ENCODE measurements at regions not wholly inside any gene's neighbourhood (a gene's known extent, or its start where the extent isn't known, plus 50 kb on each side); places are given as distances from the start of the nearest gene placed in this dataset.
A peak's percentile ranks its signal among the peaks of the same experiment; 100 is the strongest.

GRCh38 chr11:60592601-60593000, 77.4 kb downstream of the MS4A13 start:
- Histone ChIP-seq H3K9me3 (ENCODE audit: control insufficient read depth in 4 of 4, insufficient read depth in 3 of 4, low read length in 3 of 4) (peaks cover 0 to 7% (median 2%) of the 10 kb centered on the region in 4 donors), H3K9ac (ENCODE audit: insufficient read depth in 1 of 2, low read length in 2 of 2) (no peak overlapping the region), H3K36me3 (ENCODE audit: control insufficient read depth in 4 of 4, insufficient read depth in 4 of 4, low read length in 4 of 4) (no peaks in the 10 kb centered on the region), H3K27ac (ENCODE audit: low read depth in 1 of 2, low read length in 1 of 2) (no peak overlapping the region), H3K4me3 (no peak overlapping the region), H3K4me1 (ENCODE audit: control insufficient read depth in 5 of 5, insufficient read depth in 5 of 5, low read length in 5 of 5) (no peaks in the 10 kb centered on the region), H3K27me3 (ENCODE audit: control insufficient read depth in 3 of 3, insufficient read depth in 3 of 3, low read length in 2 of 3) (no peaks in the 10 kb centered on the region)
- 89 to 91% methylated on average over 4 of the region's 4 CpGs for WGBS, 2 donors
- TF ChIP-seq CTCF (IDR thresholded peaks at IDR 0.05; ENCODE audit: control extremely low read depth, extremely low read depth): no peak
- DNase-seq (no peak), ATAC-seq (ENCODE audit: insufficient read depth, low FRiP score) (no peak)

GRCh38 chr11:60594998-60595642, 79.9 kb downstream of the MS4A13 start:
- 78 to 90% methylated on average over 4 of the region's 4 CpGs for WGBS, 2 donors
- ATAC-seq (ENCODE audit: insufficient read depth, low FRiP score) (no peak), DNase-seq (peak in 2 of 3 donors; percentile 1 to 25)
- no peaks in the 10 kb centered on the region for H3K27me3 ChIP-seq (ENCODE audit: control insufficient read depth in 3 of 3, insufficient read depth in 3 of 3, low read length in 2 of 3)
- TF ChIP-seq CTCF (IDR thresholded peaks at IDR 0.05; ENCODE audit: control extremely low read depth, extremely low read depth): no peak
- no peak overlapping the region for H3K4me3 ChIP-seq
- peaks cover 0 to 7% (median 0%) of the 10 kb centered on the region in 4 donors for H3K9me3 ChIP-seq (ENCODE audit: control insufficient read depth in 4 of 4, insufficient read depth in 3 of 4, low read length in 3 of 4)
- H3K27ac ChIP-seq (ENCODE audit: low read depth in 1 of 2, low read length in 1 of 2): no peak overlapping the region
- no peaks in the 10 kb centered on the region for H3K36me3 ChIP-seq (ENCODE audit: control insufficient read depth in 4 of 4, insufficient read depth in 4 of 4, low read length in 4 of 4)
- H3K9ac ChIP-seq (ENCODE audit: insufficient read depth in 1 of 2, low read length in 2 of 2): no peak overlapping the region
- H3K4me1 ChIP-seq (ENCODE audit: control insufficient read depth in 5 of 5, insufficient read depth in 5 of 5, low read length in 5 of 5): no peaks in the 10 kb centered on the region

GRCh38 chr11:60607483-60607882, 91.9 kb upstream of the MS4A8 start:
- H3K4me3 ChIP-seq: no peak overlapping the region
- DNase-seq (no peak), ATAC-seq (ENCODE audit: insufficient read depth, low FRiP score) (no peak)
- H3K9me3 ChIP-seq (ENCODE audit: control insufficient read depth in 4 of 4, insufficient read depth in 3 of 4, low read length in 3 of 4): no peaks in the 10 kb centered on the region
- 92 to 94% methylated on average over 3 of the region's 3 CpGs for WGBS, 2 donors
- no peak for TF ChIP-seq CTCF (IDR thresholded peaks at IDR 0.05; ENCODE audit: control extremely low read depth, extremely low read depth)
- no peak overlapping the region for H3K9ac ChIP-seq (ENCODE audit: insufficient read depth in 1 of 2, low read length in 2 of 2)
- H3K27me3 ChIP-seq (ENCODE audit: control insufficient read depth in 3 of 3, insufficient read depth in 3 of 3, low read length in 2 of 3): no peaks in the 10 kb centered on the region
- H3K4me1 ChIP-seq (ENCODE audit: control insufficient read depth in 5 of 5, insufficient read depth in 5 of 5, low read length in 5 of 5): no peaks in the 10 kb centered on the region
- no peak overlapping the region for H3K27ac ChIP-seq (ENCODE audit: low read depth in 1 of 2, low read length in 1 of 2)
- no peaks in the 10 kb centered on the region for H3K36me3 ChIP-seq (ENCODE audit: control insufficient read depth in 4 of 4, insufficient read depth in 4 of 4, low read length in 4 of 4)

GRCh38 chr11:60609632-60610031, 89.8 kb upstream of the MS4A8 start:
- no peak overlapping the region for H3K27ac ChIP-seq (ENCODE audit: low read depth in 1 of 2, low read length in 1 of 2)
- no peak for TF ChIP-seq CTCF (IDR thresholded peaks at IDR 0.05; ENCODE audit: control extremely low read depth, extremely low read depth)
- no peaks in the 10 kb centered on the region for H3K36me3 ChIP-seq (ENCODE audit: control insufficient read depth in 4 of 4, insufficient read depth in 4 of 4, low read length in 4 of 4)
- WGBS, 2 donors: 45 to 57% methylated on average over 3 of the region's 3 CpGs
- no peaks in the 10 kb centered on the region for H3K27me3 ChIP-seq (ENCODE audit: control insufficient read depth in 3 of 3, insufficient read depth in 3 of 3, low read length in 2 of 3)
- ATAC-seq (ENCODE audit: insufficient read depth, low FRiP score) (no peak), DNase-seq (no peak)
- H3K4me3 ChIP-seq: no peak overlapping the region
- H3K9me3 ChIP-seq (ENCODE audit: control insufficient read depth in 4 of 4, insufficient read depth in 3 of 4, low read length in 3 of 4): no peaks in the 10 kb centered on the region
- no peaks in the 10 kb centered on the region for H3K4me1 ChIP-seq (ENCODE audit: control insufficient read depth in 5 of 5, insufficient read depth in 5 of 5, low read length in 5 of 5)
- no peak overlapping the region for H3K9ac ChIP-seq (ENCODE audit: insufficient read depth in 1 of 2, low read length in 2 of 2)

All from lung (tissue), 11 donors.